ENCODE measurements at regions not wholly inside any gene's neighbourhood (a gene's known extent, or its start where the extent isn't known, plus 50 kb on each side); places are given as distances from the start of the nearest gene placed in this dataset.

- no peak overlapping the region for H3K4me3 ChIP-seq (ENCODE audit: low read depth, low read length)
- no peak for TF ChIP-seq CTCF (conservative IDR thresholded peaks at IDR 0.05; ENCODE audit: low read depth, low read length)
- no peak for DNase-seq (ENCODE audit: low read depth)
These were observed 99.3 kb upstream of the CHD6 start for GRCh38 chr20:41717483-41717882.

GRCh38 chr20:41716911-41717310 lies 98.7 kb upstream of the CHD6 start:
- TF ChIP-seq CTCF (conservative IDR thresholded peaks at IDR 0.05; ENCODE audit: low read depth, low read length), result no peak
- H3K4me3 ChIP-seq (ENCODE audit: low read depth, low read length), result no peak overlapping the region
- DNase-seq (ENCODE audit: low read depth), result no peak

GRCh38 chr20:41716436-41716835 lies 98.3 kb upstream of the CHD6 start:
- no peak for TF ChIP-seq CTCF (conservative IDR thresholded peaks at IDR 0.05; ENCODE audit: low read depth, low read length)
- H3K4me3 ChIP-seq (ENCODE audit: low read depth, low read length), result no peak overlapping the region
- DNase-seq (ENCODE audit: low read depth), result no peak

GRCh38 chr20:41715526-41715925 lies 97.3 kb upstream of the CHD6 start:
- H3K4me3 ChIP-seq (ENCODE audit: low read depth, low read length), result no peak overlapping the region
- DNase-seq (ENCODE audit: low read depth), result no peak
- no peak for TF ChIP-seq CTCF (conservative IDR thresholded peaks at IDR 0.05; ENCODE audit: low read depth, low read length)

GRCh38 chr20:41714030-41714429 lies 95.9 kb upstream of the CHD6 start:
- no peak for TF ChIP-seq CTCF (conservative IDR thresholded peaks at IDR 0.05; ENCODE audit: low read depth, low read length)
- no peak for DNase-seq (ENCODE audit: low read depth)
- H3K4me3 ChIP-seq (ENCODE audit: low read depth, low read length), result no peak overlapping the region

GRCh38 chr20:41704896-41705295 lies 86.7 kb upstream of the CHD6 start:
- DNase-seq (ENCODE audit: low read depth), result no peak
- H3K4me3 ChIP-seq (ENCODE audit: low read depth, low read length), result no peak overlapping the region
- no peak for TF ChIP-seq CTCF (conservative IDR thresholded peaks at IDR 0.05; ENCODE audit: low read depth, low read length)

GRCh38 chr20:41702647-41703046 lies 84.5 kb upstream of the CHD6 start:
- no peak for DNase-seq (ENCODE audit: low read depth)
- TF ChIP-seq CTCF (conservative IDR thresholded peaks at IDR 0.05; ENCODE audit: low read depth, low read length), result no peak
- no peak overlapping the region for H3K4me3 ChIP-seq (ENCODE audit: low read depth, low read length)

All from choroid plexus epithelial cell (primary cell).